ENCODE measurements at regions not wholly inside any gene's neighbourhood (a gene's known extent, or its start where the extent isn't known, plus 50 kb on each side); places are given as distances from the start of the nearest gene placed in this dataset.

GRCh38 chr7:136348142-136348541 lies 371.0 kb upstream of the MTPN start:
- TF ChIP-seq CTCF (conservative IDR thresholded peaks at IDR 0.05) (no peak), EZH2 (IDR thresholded peaks at IDR 0.05; ENCODE audit: low read depth) (no peak)

All from PC-9 (cell line).